HG03565 (cell line): ENCODE measurements at regions not wholly inside any gene's neighbourhood (a gene's known extent, or its start where the extent isn't known, plus 50 kb on each side); places are given as distances from the start of the nearest gene placed in this dataset.
"Not testable (repeated sequence)": the region's sequence is repeated elsewhere in the genome, so short reads cannot be mapped to it uniquely, and the experiment has no call there.

Source experiments
- ATAC-seq: cut with Tn5 transposase; IDR thresholded peaks from one replicate; pipeline ENCODE4 v1.9.1; 2021; ENCODE audit warnings: mild to moderate bottlenecking, moderate library complexity; ENCODE audit not compliant: unreplicated experiment

- no peak for ATAC-seq
These were observed 1229.6 kb downstream of the SUCLG1 start for GRCh38 chr2:83229443-83229842.

- no peak for ATAC-seq
These were observed 1234.4 kb downstream of the SUCLG1 start for GRCh38 chr2:83224591-83225200.

GRCh38 chr2:83221258-83221657 lies 1237.8 kb downstream of the SUCLG1 start:
- ATAC-seq = no peak

- no peak for ATAC-seq
These were observed 1241.2 kb downstream of the SUCLG1 start for GRCh38 chr2:83217854-83218253.

GRCh38 chr2:83196225-83196624 lies 1262.9 kb downstream of the SUCLG1 start:
- ATAC-seq = no peak

- ATAC-seq = no peak
These were observed 1267.8 kb downstream of the SUCLG1 start for GRCh38 chr2:83191316-83191715.

- ATAC-seq = no peak
These were observed 1272.8 kb downstream of the SUCLG1 start for GRCh38 chr2:83186105-83186760.

- not testable (repeated sequence) for ATAC-seq
These were observed 1278.1 kb downstream of the SUCLG1 start for GRCh38 chr2:83180862-83181530.

GRCh38 chr2:83176539-83176938 lies 1282.5 kb downstream of the SUCLG1 start:
- ATAC-seq = no peak

- no peak for ATAC-seq
These were observed 1286.2 kb downstream of the SUCLG1 start for GRCh38 chr2:83172841-83173240.

GRCh38 chr2:83168377-83168776 lies 1290.7 kb downstream of the SUCLG1 start:
- ATAC-seq = no peak

GRCh38 chr2:83162421-83162820 lies 1296.7 kb downstream of the SUCLG1 start:
- no peak for ATAC-seq

- ATAC-seq = no peak
These were observed 1298.5 kb downstream of the SUCLG1 start for GRCh38 chr2:83160571-83160970.

GRCh38 chr2:83155826-83156225 lies 1303.3 kb downstream of the SUCLG1 start:
- ATAC-seq = no peak

- no peak for ATAC-seq
These were observed 1315.1 kb downstream of the SUCLG1 start for GRCh38 chr2:83143946-83144345.

GRCh38 chr2:83142934-83143333 lies 1316.1 kb downstream of the SUCLG1 start:
- ATAC-seq = no peak

GRCh38 chr2:83115606-83116005 lies 1343.5 kb downstream of the SUCLG1 start:
- ATAC-seq = no peak

GRCh38 chr2:83115155-83115554 lies 1343.9 kb downstream of the SUCLG1 start:
- no peak for ATAC-seq

- no peak for ATAC-seq
These were observed 1345.1 kb downstream of the SUCLG1 start for GRCh38 chr2:83113953-83114352.

GRCh38 chr2:83112858-83113257 lies 1346.2 kb downstream of the SUCLG1 start:
- ATAC-seq = no peak

GRCh38 chr2:83109284-83109683 lies 1349.8 kb downstream of the SUCLG1 start:
- ATAC-seq = no peak

- no peak for ATAC-seq
These were observed 1352.2 kb downstream of the SUCLG1 start for GRCh38 chr2:83106853-83107252.
